HCT116 (cell line): ENCODE measurements at regions not wholly inside any gene's neighbourhood (a gene's known extent, or its start where the extent isn't known, plus 50 kb on each side); places are given as distances from the start of the nearest gene placed in this dataset.

ENCODE experiments used
- ATAC-seq: fragments of 200-7000 bp; cut with Tn5 transposase; 2 replicates; pipeline ENCODE4 v1.9.1; 2020; ENCODE audit warnings: mild to moderate bottlenecking, moderate library complexity
- BruUV-seq: library from RNA; stranded (reverse); fragments of 400-500 nt; replicated peaks from 2 replicates; lab custom pipeline; 2021; lab: Mats Ljungman, UMichigan
- CTCF ChIA-PET: fragments of 300-600 bp; sonication (Branson Sonifier 250); formaldehyde crosslinking; loops from one replicate; lab custom pipeline; 2021; ENCODE audit warnings: antibody characterized with exemption; lab: Charles Lee
- POLR2A ChIA-PET: fragments of 300-600, 350-600 bp; sonication (Branson Sonifier 250); formaldehyde crosslinking; loops from one replicate; lab custom pipeline; 2021; ENCODE audit warnings: antibody characterized with exemption; lab: Charles Lee
- RAD21 ChIA-PET, 2 experiments: fragments of 300-600 bp; sonication (Branson Sonifier 250); formaldehyde crosslinking; loops; one replicate each; lab custom pipeline; 2023; ENCODE audit warnings: low total read pairs in 2 of 2; ENCODE audit not compliant: uncharacterized antibody in 2 of 2, unreplicated experiment in 2 of 2, low non-redundant PET in 1 of 2; lab: Charles Lee
- DNase-seq: peaks from one replicate; pipeline ENCODE4 v3.0.0-alpha.2; 2010; ENCODE audit warnings: low read depth, low spot score
- H2AFZ ChIP-seq: fragments of 200-600 bp; shearing (Covaris generic), sonication (generic); 2 replicates; pipeline ENCODE4 v1.6.1; 2017; ENCODE audit warnings: low read depth, mixed run types, mixed read lengths, antibody characterized with exemption, low read length; ENCODE audit not compliant: poor library complexity, severe bottlenecking
- H3K27ac ChIP-seq: 2 replicates; pipeline ENCODE4 v1.5.1; 2012; ENCODE audit warnings: low read depth, low read length
- H3K27me3 ChIP-seq: fragments of 200-600 bp; sonication (generic); 2 replicates; pipeline ENCODE4 v1.6.1; 2016; ENCODE audit warnings: mixed run types, low read length, mixed read lengths; ENCODE audit not compliant: insufficient read depth
- H3K36me3 ChIP-seq, 2 experiments: fragments of 200-500 bp in 1 of 2; fragments of 200-600 bp in 1 of 2; sonication (Bioruptor generic) in 1 of 2; sonication (generic) in 1 of 2; 2 replicates each; pipeline versions ENCODE4 v1.5.1 to v1.6.1; 2014 to 2016; ENCODE audit warnings: low read length in 2 of 2, inconsistent platforms in 1 of 2, mixed read lengths in 1 of 2, mixed run types in 1 of 2; ENCODE audit not compliant: insufficient read depth in 2 of 2, control insufficient read depth in 1 of 2
- H3K4me1 ChIP-seq, 2 experiments: fragments of 200-600 bp in 1 of 2; sonication (generic) in 1 of 2; 2 replicates each; pipeline versions ENCODE4 v1.5.1 to v1.6.1; 2012 to 2017; ENCODE audit warnings: low read length in 2 of 2, inconsistent platforms in 1 of 2, mild to moderate bottlenecking in 1 of 2, mixed read lengths in 1 of 2, mixed run types in 1 of 2, moderate library complexity in 1 of 2; ENCODE audit not compliant: insufficient read depth in 2 of 2, control insufficient read depth in 1 of 2
- H3K4me2 ChIP-seq: fragments of 200-600 bp; sonication (generic); 2 replicates; pipeline ENCODE4 v1.6.1; 2017; ENCODE audit warnings: mixed run types, low read length, mixed read lengths
- H3K4me3 ChIP-seq, 2 experiments: fragments of 200-600 bp in 1 of 2; sonication (generic) in 1 of 2; replicated peaks in 1 of 2; 2 replicates each; pipeline ENCODE4 v1.5.1; 2011 to 2016; ENCODE audit warnings: low read length in 2 of 2, control low read depth in 1 of 2, low read depth in 1 of 2, mild to moderate bottlenecking in 1 of 2, mixed read lengths in 1 of 2, mixed run types in 1 of 2
- H3K79me2 ChIP-seq: fragments of 200-600 bp; sonication (generic); 2 replicates; pipeline ENCODE4 v1.6.1; 2017; ENCODE audit warnings: mild to moderate bottlenecking, mixed run types, low read length, moderate library complexity, mixed read lengths; ENCODE audit not compliant: insufficient read depth
- H3K9ac ChIP-seq: fragments of 200-600 bp; sonication (generic); 2 replicates; pipeline ENCODE4 v1.6.1; 2016; ENCODE audit warnings: low read length, mixed read lengths
- H3K9me2 ChIP-seq: fragments of 200-600 bp; sonication (generic), shearing (Covaris generic); 2 replicates; pipeline ENCODE4 v1.6.1; 2017; ENCODE audit warnings: mixed run types, mild to moderate bottlenecking, moderate library complexity; ENCODE audit not compliant: insufficient read depth
- H3K9me3 ChIP-seq, 2 experiments: fragments of 200-500 bp in 1 of 2; fragments of 200-600 bp in 1 of 2; sonication (Bioruptor generic) in 1 of 2; sonication (generic) in 1 of 2; 2 replicates each; pipeline ENCODE4 v1.6.1; 2014 to 2017; ENCODE audit warnings: low read length in 2 of 2, mixed read lengths in 2 of 2, inconsistent platforms in 1 of 2, low read depth in 1 of 2, mild to moderate bottlenecking in 1 of 2, mixed run types in 1 of 2, moderate library complexity in 1 of 2; ENCODE audit not compliant: control insufficient read depth in 1 of 2, insufficient read depth in 1 of 2
- H4K20me1 ChIP-seq: fragments of 200-600 bp; sonication (generic), shearing (Covaris generic); 2 replicates; pipeline ENCODE4 v1.6.1; 2017; ENCODE audit warnings: mixed run types, mild to moderate bottlenecking, moderate library complexity; ENCODE audit not compliant: insufficient read depth
- ATF3 ChIP-seq: IDR thresholded peaks from 2 replicates; pipeline ENCODE4 v1.6.1; 2012
- EGR1 ChIP-seq: IDR thresholded peaks from 2 replicates; pipeline ENCODE4 v1.6.1; 2012; ENCODE audit warnings: low read depth
- EZH2 ChIP-seq: fragments of 200-600 bp; sonication (generic); IDR thresholded peaks from 2 replicates; pipeline ENCODE4 v1.6.1; 2017; ENCODE audit warnings: antibody characterized with exemption, mixed run types
- POLR2AphosphoS5 ChIP-seq: IDR thresholded peaks from 2 replicates; pipeline ENCODE4 v1.6.1; 2011; ENCODE audit warnings: mild to moderate bottlenecking, low read depth, low read length, moderate library complexity
- RAD21 ChIP-seq: IDR thresholded peaks from 2 replicates; pipeline ENCODE4 v1.6.1; 2012; ENCODE audit warnings: low read depth, mild to moderate bottlenecking
- TCF7L2 ChIP-seq: IDR thresholded peaks from 2 replicates; pipeline ENCODE4 v1.7.0; 2011; ENCODE audit warnings: borderline replicate concordance, inconsistent platforms; ENCODE audit not compliant: insufficient read depth, insufficient read length; ENCODE audit errors: extremely low read depth
- ZNF274 ChIP-seq: fragments of 200-500 bp; sonication (Bioruptor generic); IDR thresholded peaks from 2 replicates; pipeline ENCODE4 v1.6.1; 2014; ENCODE audit warnings: mild to moderate bottlenecking, low read depth, low read length, inconsistent platforms
- intact Hi-C: fragments of 100-400 bp; cut with micrococcal nuclease; formaldehyde crosslinking; loops from 2 replicates; pipeline ENCODE4 v1.10.0; 2022
- TF ChIP-seq, protein P1 (sequence below): IDR thresholded peaks from 2 replicates; pipeline ENCODE4 v1.6.1; 2011; ENCODE audit warnings: mild to moderate bottlenecking, low read length, moderate library complexity; ENCODE audit not compliant: insufficient replicate concordance; ENCODE audit errors: extremely low read depth
- TF ChIP-seq, protein P2 (sequence below): IDR thresholded peaks from 2 replicates; pipeline ENCODE4 v1.6.1; 2012; ENCODE audit warnings: low read depth

DNA sequence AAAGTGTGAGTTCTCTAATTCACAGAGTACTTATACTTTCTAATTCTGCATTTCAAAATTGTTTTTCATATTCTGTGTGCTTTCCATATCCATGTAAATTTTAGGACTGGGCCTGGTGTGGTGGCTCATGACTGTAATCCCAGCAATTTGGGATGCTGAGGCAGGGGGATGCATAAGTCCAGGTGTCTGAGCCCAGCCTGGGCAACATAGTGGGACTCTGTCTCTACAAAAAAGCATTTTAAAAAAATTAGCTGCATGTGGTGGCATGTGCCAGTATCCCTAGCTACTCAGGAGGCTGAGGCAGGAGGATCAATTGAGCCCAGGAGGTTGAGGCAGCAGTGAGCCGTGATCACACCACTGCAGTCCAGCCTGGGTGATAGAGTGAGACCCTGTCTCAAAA is 382.6 kb upstream of the AKR1E2 start:
- Histone ChIP-seq H3K27me3 (no peaks in the 10 kb centered on the region), H3K27ac (no peak overlapping the region), H3K9ac (no peak overlapping the region), H3K4me1 (no peaks in the 10 kb centered on the region), H3K36me3 (no peaks in the 10 kb centered on the region), H3K9me2 (no peaks in the 10 kb centered on the region), H3K4me3 (no peak overlapping the region), H3K79me2 (no peaks in the 10 kb centered on the region), H3K9me3 (no peaks in the 10 kb centered on the region; a peak in 1 of 4 replicates)
- DNase-seq (no peak), ATAC-seq (no peak)
- BruUV-seq = no TSS peak
- intact Hi-C loops = no loop called here
- ChIA-PET POLR2A (no interaction called here), RAD21 (no interaction called here), CTCF (no interaction called here)
- TF ChIP-seq TCF7L2 = no peak
- no peak for TF ChIP-seq EZH2
- TF ChIP-seq ATF3 = no peak
- no peak for TF ChIP-seq EGR1
- TF ChIP-seq ZNF274 = peak; percentile 19
- no peak for TF ChIP-seq POLR2AphosphoS5
- TF ChIP-seq, protein P1, sequence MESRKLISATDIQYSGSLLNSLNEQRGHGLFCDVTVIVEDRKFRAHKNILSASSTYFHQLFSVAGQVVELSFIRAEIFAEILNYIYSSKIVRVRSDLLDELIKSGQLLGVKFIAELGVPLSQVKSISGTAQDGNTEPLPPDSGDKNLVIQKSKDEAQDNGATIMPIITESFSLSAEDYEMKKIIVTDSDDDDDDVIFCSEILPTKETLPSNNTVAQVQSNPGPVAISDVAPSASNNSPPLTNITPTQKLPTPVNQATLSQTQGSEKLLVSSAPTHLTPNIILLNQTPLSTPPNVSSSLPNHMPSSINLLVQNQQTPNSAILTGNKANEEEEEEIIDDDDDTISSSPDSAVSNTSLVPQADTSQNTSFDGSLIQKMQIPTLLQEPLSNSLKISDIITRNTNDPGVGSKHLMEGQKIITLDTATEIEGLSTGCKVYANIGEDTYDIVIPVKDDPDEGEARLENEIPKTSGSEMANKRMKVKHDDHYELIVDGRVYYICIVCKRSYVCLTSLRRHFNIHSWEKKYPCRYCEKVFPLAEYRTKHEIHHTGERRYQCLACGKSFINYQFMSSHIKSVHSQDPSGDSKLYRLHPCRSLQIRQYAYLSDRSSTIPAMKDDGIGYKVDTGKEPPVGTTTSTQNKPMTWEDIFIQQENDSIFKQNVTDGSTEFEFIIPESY = no peak
- TF ChIP-seq, protein P2, sequence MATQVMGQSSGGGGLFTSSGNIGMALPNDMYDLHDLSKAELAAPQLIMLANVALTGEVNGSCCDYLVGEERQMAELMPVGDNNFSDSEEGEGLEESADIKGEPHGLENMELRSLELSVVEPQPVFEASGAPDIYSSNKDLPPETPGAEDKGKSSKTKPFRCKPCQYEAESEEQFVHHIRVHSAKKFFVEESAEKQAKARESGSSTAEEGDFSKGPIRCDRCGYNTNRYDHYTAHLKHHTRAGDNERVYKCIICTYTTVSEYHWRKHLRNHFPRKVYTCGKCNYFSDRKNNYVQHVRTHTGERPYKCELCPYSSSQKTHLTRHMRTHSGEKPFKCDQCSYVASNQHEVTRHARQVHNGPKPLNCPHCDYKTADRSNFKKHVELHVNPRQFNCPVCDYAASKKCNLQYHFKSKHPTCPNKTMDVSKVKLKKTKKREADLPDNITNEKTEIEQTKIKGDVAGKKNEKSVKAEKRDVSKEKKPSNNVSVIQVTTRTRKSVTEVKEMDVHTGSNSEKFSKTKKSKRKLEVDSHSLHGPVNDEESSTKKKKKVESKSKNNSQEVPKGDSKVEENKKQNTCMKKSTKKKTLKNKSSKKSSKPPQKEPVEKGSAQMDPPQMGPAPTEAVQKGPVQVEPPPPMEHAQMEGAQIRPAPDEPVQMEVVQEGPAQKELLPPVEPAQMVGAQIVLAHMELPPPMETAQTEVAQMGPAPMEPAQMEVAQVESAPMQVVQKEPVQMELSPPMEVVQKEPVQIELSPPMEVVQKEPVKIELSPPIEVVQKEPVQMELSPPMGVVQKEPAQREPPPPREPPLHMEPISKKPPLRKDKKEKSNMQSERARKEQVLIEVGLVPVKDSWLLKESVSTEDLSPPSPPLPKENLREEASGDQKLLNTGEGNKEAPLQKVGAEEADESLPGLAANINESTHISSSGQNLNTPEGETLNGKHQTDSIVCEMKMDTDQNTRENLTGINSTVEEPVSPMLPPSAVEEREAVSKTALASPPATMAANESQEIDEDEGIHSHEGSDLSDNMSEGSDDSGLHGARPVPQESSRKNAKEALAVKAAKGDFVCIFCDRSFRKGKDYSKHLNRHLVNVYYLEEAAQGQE = no peak
- no peak for TF ChIP-seq RAD21
- TF ChIP-seq, all 23 proteins: peak for 1
- no peak overlapping the region for H3K4me2 ChIP-seq
- no peak overlapping the region for H2AFZ ChIP-seq
- no peaks in the 10 kb centered on the region for H4K20me1 ChIP-seq
